Neural cell (in vitro differentiated cells): ENCODE measurements at regions not wholly inside any gene's neighbourhood (a gene's known extent, or its start where the extent isn't known, plus 50 kb on each side); places are given as distances from the start of the nearest gene placed in this dataset.

Experiments
- H2AFZ ChIP-seq: fragments of 200-600, 300-800 bp; sonication (generic), shearing (Covaris generic); 2 replicates; pipeline ENCODE4 v1.6.0; 2014; ENCODE audit warnings: low read depth, mild to moderate bottlenecking, antibody characterized with exemption, low read length, moderate library complexity
- H3F3A ChIP-seq: fragments of 200-600 bp; shearing (Covaris generic); 2 replicates; pipeline ENCODE4 v1.6.1; 2016; ENCODE audit warnings: mild to moderate bottlenecking, moderate library complexity, mixed read lengths, antibody characterized with exemption, low read length; ENCODE audit not compliant: insufficient read depth, poor library complexity, severe bottlenecking
- H3K27ac ChIP-seq: fragments of 200-600, 300-800 bp; sonication (generic), shearing (Covaris generic); 2 replicates; pipeline ENCODE4 v1.5.1; 2014; ENCODE audit warnings: mild to moderate bottlenecking, low read length, moderate library complexity
- H3K27me3 ChIP-seq: fragments of 300-800, 200-600 bp; sonication (generic), shearing (Covaris generic); 2 replicates; pipeline ENCODE4 v1.6.0; 2014; ENCODE audit warnings: mild to moderate bottlenecking, low read depth, low read length, moderate library complexity; ENCODE audit not compliant: insufficient read depth
- H3K36me3 ChIP-seq: fragments of 300-800, 200-600 bp; sonication (generic), shearing (Covaris generic); 2 replicates; pipeline ENCODE4 v1.5.1; 2014; ENCODE audit warnings: mild to moderate bottlenecking, antibody characterized with exemption, low read length, moderate library complexity; ENCODE audit not compliant: insufficient read depth
- H3K4me2 ChIP-seq: fragments of 300-800, 200-600 bp; sonication (generic), shearing (Covaris generic); 2 replicates; pipeline ENCODE4 v1.6.0; 2014; ENCODE audit warnings: mild to moderate bottlenecking, low read length
- H3K4me3 ChIP-seq: fragments of 300-800, 200-600 bp; sonication (generic), shearing (Covaris generic); 2 replicates; pipeline ENCODE4 v1.5.1; 2014; ENCODE audit warnings: mild to moderate bottlenecking, low read length, moderate library complexity
- H3K79me2 ChIP-seq: fragments of 200-600 bp; shearing (Covaris generic); replicated peaks from 2 replicates; pipeline ENCODE4 v1.6.0; 2014; ENCODE audit warnings: mild to moderate bottlenecking, low read length, moderate library complexity; ENCODE audit not compliant: insufficient read depth
- H3K9ac ChIP-seq: fragments of 300-800, 200-600 bp; sonication (generic), shearing (Covaris generic); 2 replicates; pipeline ENCODE4 v1.6.1; 2016; ENCODE audit warnings: mild to moderate bottlenecking, low read length, mixed read lengths
- H3K9me2 ChIP-seq: fragments of 200-600 bp; shearing (Covaris generic); 2 replicates; pipeline ENCODE4 v1.6.1; 2016; ENCODE audit warnings: mild to moderate bottlenecking, low read length, mixed read lengths; ENCODE audit not compliant: insufficient read depth
- H3K9me3 ChIP-seq: fragments of 200-600, 300-800 bp; sonication (generic), shearing (Covaris generic); 2 replicates; pipeline ENCODE4 v1.6.1; 2016; ENCODE audit warnings: mild to moderate bottlenecking, mixed run types, low read length, moderate library complexity, mixed read lengths
- H4K20me1 ChIP-seq: fragments of 200-600 bp; shearing (Covaris generic); 2 replicates; pipeline ENCODE4 v1.6.1; 2016; ENCODE audit warnings: mild to moderate bottlenecking, mixed run types; ENCODE audit not compliant: insufficient read depth
- CTCF ChIP-seq: fragments of 450-650 bp; IDR thresholded peaks from 2 replicates; pipeline ENCODE4 v1.5.1; 2014; ENCODE audit warnings: antibody characterized with exemption, mild to moderate bottlenecking, moderate library complexity; ENCODE audit not compliant: poor library complexity, severe bottlenecking
- EP300 ChIP-seq: fragments of 450-650 bp; conservative IDR thresholded peaks from 2 replicates; pipeline ENCODE4 v1.6.1; 2014; ENCODE audit warnings: antibody characterized with exemption, mild to moderate bottlenecking, moderate library complexity; ENCODE audit not compliant: poor library complexity, severe bottlenecking
- EZH2 ChIP-seq: fragments of 200-600, 300-800 bp; shearing (Covaris generic), sonication (generic); IDR thresholded peaks from 2 replicates; pipeline ENCODE4 v1.6.1; 2014; ENCODE audit warnings: antibody characterized with exemption, low read length, borderline replicate concordance, mild to moderate bottlenecking; ENCODE audit not compliant: insufficient read depth, poor library complexity, severe bottlenecking
- MXI1 ChIP-seq: fragments of 450-650 bp; conservative IDR thresholded peaks from 2 replicates; pipeline ENCODE4 v1.6.1; 2014; ENCODE audit warnings: antibody characterized with exemption, mild to moderate bottlenecking; ENCODE audit not compliant: poor library complexity, severe bottlenecking
- POLR2AphosphoS5 ChIP-seq: IDR thresholded peaks from 2 replicates; pipeline ENCODE4 v1.6.1; 2012
- RAD21 ChIP-seq: fragments of 450-650 bp; conservative IDR thresholded peaks from 2 replicates; pipeline ENCODE4 v1.6.1; 2014; ENCODE audit warnings: antibody characterized with exemption, mild to moderate bottlenecking, moderate library complexity
- REST ChIP-seq: IDR thresholded peaks from 2 replicates; pipeline ENCODE4 v1.6.1; 2012; ENCODE audit warnings: borderline replicate concordance
- SMC3 ChIP-seq: fragments of 450-650 bp; conservative IDR thresholded peaks from 2 replicates; pipeline ENCODE4 v1.6.1; 2014; ENCODE audit warnings: antibody characterized with exemption, mild to moderate bottlenecking, moderate library complexity; ENCODE audit not compliant: poor library complexity
- TAF1 ChIP-seq: IDR thresholded peaks from 2 replicates; pipeline ENCODE4 v1.6.1; 2012; ENCODE audit warnings: low read depth

- Histone ChIP-seq H3K36me3 (no peaks in the 10 kb centered on the region), H3K4me2 (no peak overlapping the region), H3F3A (peaks cover 3% of the 10 kb centered on the region), H3K9ac (no peak overlapping the region), H2AFZ (no peak overlapping the region), H3K27me3 (no peaks in the 10 kb centered on the region), H3K9me3 (no peaks in the 10 kb centered on the region), H4K20me1 (no peaks in the 10 kb centered on the region), H3K27ac (no peak overlapping the region), H3K79me2 (no peaks in the 10 kb centered on the region), H3K4me3 (no peak overlapping the region), H3K9me2 (no peaks in the 10 kb centered on the region)
- no peak for TF ChIP-seq TAF1
- no peak for TF ChIP-seq POLR2AphosphoS5
- TF ChIP-seq SMC3: no peak
- no peak for TF ChIP-seq CTCF
- TF ChIP-seq EP300: no peak
- no peak for TF ChIP-seq RAD21
- TF ChIP-seq EZH2: no peak
- no peak for TF ChIP-seq REST
- no peak for TF ChIP-seq MXI1
Measured at GRCh38 chr2:100629309-100629708, 66.5 kb downstream of the PDCL3 start.

DNA sequence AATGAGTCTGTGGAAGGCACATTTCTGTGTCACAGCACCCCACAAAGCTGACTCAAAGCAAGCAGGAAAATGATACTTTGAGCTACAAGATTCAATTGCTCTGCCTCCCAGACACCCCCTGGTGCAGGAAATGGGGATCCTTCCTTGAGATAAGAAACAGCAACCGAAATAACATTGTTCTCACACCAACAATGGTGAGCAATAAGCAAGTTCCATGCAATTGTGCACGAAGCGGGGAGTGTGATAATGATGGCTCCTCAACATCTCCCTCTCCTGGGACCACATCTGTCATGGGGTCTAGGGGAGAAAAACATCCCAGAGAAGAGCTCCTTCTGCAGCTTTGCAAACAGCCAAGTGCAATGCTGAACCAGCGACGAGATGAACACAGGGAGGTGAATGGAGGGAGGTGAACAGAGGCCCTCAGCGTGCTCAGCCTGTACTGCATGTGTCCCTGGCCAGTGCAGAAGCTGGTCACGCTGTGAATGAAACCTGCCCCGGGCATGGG lies 67.7 kb downstream of the PDCL3 start:
- H4K20me1 ChIP-seq: no peaks in the 10 kb centered on the region
- no peaks in the 10 kb centered on the region for H3K9me2 ChIP-seq
- no peak overlapping the region for H3K27ac ChIP-seq
- H3K36me3 ChIP-seq: no peaks in the 10 kb centered on the region
- no peak overlapping the region for H3K9ac ChIP-seq
- no peaks in the 10 kb centered on the region for H3K27me3 ChIP-seq
- no peak overlapping the region for H2AFZ ChIP-seq
- no peak overlapping the region for H3K4me3 ChIP-seq
- TF ChIP-seq EP300: no peak
- TF ChIP-seq MXI1: no peak
- no peak for TF ChIP-seq REST
- no peak for TF ChIP-seq RAD21
- no peak for TF ChIP-seq EZH2
- TF ChIP-seq POLR2AphosphoS5: no peak
- no peak for TF ChIP-seq CTCF
- H3K9me3 ChIP-seq: no peaks in the 10 kb centered on the region
- peaks cover 3% of the 10 kb centered on the region for H3F3A ChIP-seq
- H3K79me2 ChIP-seq: no peaks in the 10 kb centered on the region
- H3K4me2 ChIP-seq: no peak overlapping the region
